ENCODE measurements at regions not wholly inside any gene's neighbourhood (a gene's known extent, or its start where the extent isn't known, plus 50 kb on each side); places are given as distances from the start of the nearest gene placed in this dataset.

DNA sequence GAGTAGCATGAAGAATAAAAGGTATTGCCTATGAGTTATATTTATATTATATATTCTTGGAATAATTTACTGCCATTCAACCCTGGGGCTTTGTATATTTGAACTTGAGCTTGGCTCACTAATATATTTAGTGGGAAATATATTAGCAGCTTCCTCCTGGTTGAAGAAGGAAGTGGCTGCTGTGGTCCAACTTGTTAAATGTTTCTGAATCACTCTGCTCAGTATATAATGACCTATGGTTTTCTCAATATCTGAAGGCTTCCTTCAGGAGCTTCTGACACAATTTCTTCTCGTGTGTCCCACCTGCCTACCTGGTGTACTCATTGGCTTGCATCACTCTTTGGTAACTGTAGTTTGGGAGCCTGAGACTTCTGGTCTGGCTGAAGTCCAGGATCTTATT is 646.4 kb downstream of the TBC1D4 start:
- TF ChIP-seq, protein P1, sequence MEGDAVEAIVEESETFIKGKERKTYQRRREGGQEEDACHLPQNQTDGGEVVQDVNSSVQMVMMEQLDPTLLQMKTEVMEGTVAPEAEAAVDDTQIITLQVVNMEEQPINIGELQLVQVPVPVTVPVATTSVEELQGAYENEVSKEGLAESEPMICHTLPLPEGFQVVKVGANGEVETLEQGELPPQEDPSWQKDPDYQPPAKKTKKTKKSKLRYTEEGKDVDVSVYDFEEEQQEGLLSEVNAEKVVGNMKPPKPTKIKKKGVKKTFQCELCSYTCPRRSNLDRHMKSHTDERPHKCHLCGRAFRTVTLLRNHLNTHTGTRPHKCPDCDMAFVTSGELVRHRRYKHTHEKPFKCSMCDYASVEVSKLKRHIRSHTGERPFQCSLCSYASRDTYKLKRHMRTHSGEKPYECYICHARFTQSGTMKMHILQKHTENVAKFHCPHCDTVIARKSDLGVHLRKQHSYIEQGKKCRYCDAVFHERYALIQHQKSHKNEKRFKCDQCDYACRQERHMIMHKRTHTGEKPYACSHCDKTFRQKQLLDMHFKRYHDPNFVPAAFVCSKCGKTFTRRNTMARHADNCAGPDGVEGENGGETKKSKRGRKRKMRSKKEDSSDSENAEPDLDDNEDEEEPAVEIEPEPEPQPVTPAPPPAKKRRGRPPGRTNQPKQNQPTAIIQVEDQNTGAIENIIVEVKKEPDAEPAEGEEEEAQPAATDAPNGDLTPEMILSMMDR (IDR thresholded peaks at IDR 0.05): no peak
- TF ChIP-seq POLR2A (IDR thresholded peaks at IDR 0.05): no peak
